ENCODE measurements at regions not wholly inside any gene's neighbourhood (a gene's known extent, or its start where the extent isn't known, plus 50 kb on each side); places are given as distances from the start of the nearest gene placed in this dataset.

- H3K4me3 ChIP-seq (ENCODE audit: low read depth, low read length): no peak overlapping the region
Measured at GRCh38 chr1:58430421-58431275, 115.9 kb downstream of the OMA1 start.

DNA sequence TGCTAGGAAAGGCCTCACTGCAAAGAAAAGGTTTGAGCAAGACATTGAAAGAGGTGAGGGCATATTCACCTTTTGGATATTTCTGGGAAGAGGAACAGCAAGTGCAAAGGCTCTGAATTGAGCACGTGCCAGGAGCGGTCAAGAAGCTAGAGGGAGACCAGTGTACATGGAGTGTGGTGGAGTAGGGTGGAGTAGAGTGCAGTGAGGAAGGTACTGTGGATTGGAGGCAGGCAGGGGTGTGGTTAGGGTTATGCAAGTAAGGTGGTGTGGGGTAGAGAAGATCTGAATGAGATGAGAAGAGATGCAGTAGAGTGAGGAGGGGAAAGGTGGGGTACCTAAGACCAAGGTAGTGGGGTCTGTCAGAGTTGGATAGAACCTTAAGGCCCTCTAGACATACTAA is 119.6 kb downstream of the OMA1 start:
- H3K4me3 ChIP-seq (ENCODE audit: low read depth, low read length): no peak overlapping the region

- H3K4me3 ChIP-seq (ENCODE audit: low read depth, low read length): no peak overlapping the region
Measured at GRCh38 chr1:58422436-58422835, 124.1 kb downstream of the OMA1 start.

DNA sequence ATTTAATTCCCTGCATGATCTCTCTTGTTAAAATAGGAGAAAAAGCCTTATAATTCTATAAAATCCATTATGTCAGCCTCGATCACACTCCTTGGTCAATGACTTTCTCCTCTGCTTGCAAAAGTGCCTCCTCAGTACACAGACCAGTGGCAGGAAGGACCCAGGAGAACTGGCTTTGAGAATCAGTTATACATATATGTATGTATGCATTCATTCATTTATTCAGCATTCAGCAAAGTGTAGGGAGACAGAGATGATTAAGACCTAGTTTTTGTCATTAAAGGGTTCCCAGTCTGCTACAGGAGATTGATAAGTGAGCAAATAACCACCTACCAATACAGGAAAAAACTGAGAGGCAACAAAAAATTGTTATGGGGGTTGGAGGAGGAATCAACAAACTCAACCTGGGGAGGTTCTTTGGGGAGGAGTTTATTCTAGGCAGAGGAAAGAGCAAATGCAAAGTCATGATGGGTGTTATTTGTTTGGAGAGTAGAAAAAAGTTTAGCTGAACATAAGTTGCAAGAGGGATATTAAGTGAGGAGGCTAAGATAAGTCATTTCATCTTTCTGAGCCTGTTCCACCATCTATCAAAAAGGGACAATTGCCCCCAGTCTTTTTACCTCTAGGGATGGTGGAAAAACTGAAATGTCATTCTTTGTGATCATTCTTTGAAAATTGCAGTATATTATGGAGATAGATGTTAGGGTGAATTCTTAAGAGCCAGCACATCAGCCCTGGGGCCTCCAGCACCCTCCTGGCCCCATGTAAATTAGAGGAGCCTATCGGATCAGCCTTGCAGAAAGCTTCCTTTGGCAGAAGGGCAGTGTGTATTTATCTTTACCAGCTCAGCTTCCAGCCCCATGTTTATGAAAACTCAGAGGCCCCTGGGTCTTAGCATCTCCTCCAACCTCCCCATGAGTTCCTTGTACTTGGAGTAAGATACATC is 128.0 kb downstream of the OMA1 start:
- no peak overlapping the region for H3K4me3 ChIP-seq (ENCODE audit: low read depth, low read length)

DNA sequence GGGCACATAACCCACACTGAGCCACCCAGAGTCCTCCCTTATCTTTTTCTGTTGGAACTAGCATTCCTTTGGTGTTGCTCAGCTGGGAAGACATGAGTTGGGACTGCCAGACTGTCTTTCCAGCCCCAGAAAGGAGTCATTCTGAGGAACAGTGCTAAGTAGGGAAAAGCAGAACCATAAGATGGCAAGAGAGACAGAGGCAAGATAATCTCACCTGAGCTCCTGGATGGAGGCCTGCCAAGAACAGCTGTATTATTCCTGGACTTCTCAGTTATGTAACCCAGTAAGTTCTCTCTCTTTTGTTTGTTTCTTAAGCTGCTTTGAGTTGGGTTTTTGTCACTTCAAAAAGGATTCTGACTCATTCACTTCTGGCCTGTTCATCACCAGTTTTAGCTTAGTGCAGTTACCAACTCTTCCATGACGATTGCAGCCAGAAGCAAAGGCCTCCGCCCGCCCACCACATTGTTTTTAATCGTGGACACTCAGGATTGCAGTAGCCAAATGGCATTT is 134.4 kb downstream of the OMA1 start:
- H3K4me3 ChIP-seq (ENCODE audit: low read depth, low read length): no peak overlapping the region

- no peak overlapping the region for H3K4me3 ChIP-seq (ENCODE audit: low read depth, low read length)
Measured at GRCh38 chr1:58409890-58410289, 136.6 kb downstream of the OMA1 start.

GRCh38 chr1:58409336-58409735 is 137.2 kb downstream of the OMA1 start:
- no peak overlapping the region for H3K4me3 ChIP-seq (ENCODE audit: low read depth, low read length)

GRCh38 chr1:58406301-58407071 is 140.0 kb downstream of the OMA1 start:
- no peak overlapping the region for H3K4me3 ChIP-seq (ENCODE audit: low read depth, low read length)

DNA sequence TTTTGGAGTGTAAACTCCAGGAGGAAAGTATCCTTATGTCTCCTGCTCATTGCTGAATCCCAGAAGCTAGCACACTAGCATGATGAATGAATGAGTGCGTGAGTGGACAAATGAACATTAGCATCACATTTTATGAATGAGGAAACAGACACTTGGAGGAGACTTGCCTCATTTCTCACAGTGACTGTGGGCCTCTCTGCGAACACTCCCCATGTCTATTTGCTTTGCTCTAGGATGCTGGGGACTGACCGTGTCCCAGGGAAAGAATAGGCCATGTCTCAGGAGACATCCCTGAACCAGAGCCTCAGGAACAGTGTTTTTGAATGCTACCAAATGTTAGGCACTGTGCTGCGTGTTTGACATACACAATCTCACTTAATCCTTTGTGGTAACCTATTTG is 140.9 kb downstream of the OMA1 start:
- no peak overlapping the region for H3K4me3 ChIP-seq (ENCODE audit: low read depth, low read length)

DNA sequence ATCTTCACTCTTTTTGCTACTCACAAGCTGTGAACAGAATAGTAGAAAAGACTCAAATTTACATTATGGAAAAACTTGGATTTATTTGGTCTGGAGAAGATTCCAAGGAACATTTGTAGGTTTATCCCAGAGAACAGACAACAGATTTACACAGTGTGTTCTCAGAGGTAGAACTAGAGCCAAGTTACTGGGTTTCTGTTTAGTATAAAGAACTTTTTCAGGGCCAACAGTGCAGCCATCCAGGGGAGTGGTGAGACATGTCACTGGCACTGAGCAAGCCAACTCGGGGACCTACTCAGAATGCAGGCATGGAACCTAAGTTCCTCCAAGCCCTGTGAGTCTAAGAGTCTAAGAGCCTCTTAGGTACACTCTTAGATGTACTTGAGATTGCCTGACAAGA is 142.6 kb downstream of the OMA1 start:
- no peak overlapping the region for H3K4me3 ChIP-seq (ENCODE audit: low read depth, low read length)

GRCh38 chr1:58402444-58402843 is 144.1 kb downstream of the OMA1 start:
- no peak overlapping the region for H3K4me3 ChIP-seq (ENCODE audit: low read depth, low read length)

- no peak overlapping the region for H3K4me3 ChIP-seq (ENCODE audit: low read depth, low read length)
Measured at GRCh38 chr1:58401991-58402390, 144.5 kb downstream of the OMA1 start.

- H3K4me3 ChIP-seq (ENCODE audit: low read depth, low read length): no peak overlapping the region
Measured at GRCh38 chr1:58399176-58399575, 147.3 kb downstream of the OMA1 start.

- no peak overlapping the region for H3K4me3 ChIP-seq (ENCODE audit: low read depth, low read length)
Measured at GRCh38 chr1:58398714-58399113, 147.8 kb downstream of the OMA1 start.

DNA sequence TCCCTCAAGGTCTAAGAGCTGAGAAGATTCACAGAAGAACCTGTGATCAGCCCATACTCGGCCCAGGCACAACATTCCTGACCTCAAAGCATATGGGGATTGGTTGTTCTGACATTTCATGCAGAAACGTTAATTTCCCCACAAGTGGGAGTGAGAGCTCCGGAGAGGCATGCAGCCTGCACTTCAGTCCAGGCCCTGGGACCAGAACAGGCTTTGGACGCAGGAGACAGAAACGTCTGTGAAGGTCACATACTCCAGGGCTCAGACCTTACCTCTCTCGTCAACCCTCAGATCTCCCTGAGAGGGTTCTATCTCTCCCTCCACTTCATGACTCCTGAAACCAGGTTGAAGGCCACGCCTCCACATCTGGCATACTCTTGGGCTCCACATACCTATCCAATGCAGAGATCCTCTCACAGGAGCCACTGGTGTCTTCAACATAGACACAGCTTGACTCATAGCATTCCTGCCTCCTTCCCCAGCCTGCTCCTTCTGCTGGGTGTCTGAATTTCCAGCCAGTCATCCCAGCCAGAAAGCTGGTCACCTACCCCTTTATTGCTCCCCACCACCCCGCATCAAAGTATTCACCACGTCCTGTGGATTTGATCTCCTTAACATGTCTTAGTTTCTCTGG is 149.2 kb downstream of the OMA1 start:
- no peak overlapping the region for H3K4me3 ChIP-seq (ENCODE audit: low read depth, low read length)

GRCh38 chr1:58396150-58396549 is 150.4 kb downstream of the OMA1 start:
- H3K4me3 ChIP-seq (ENCODE audit: low read depth, low read length): no peak overlapping the region

GRCh38 chr1:58395355-58395754 is 151.2 kb downstream of the OMA1 start:
- no peak overlapping the region for H3K4me3 ChIP-seq (ENCODE audit: low read depth, low read length)

DNA sequence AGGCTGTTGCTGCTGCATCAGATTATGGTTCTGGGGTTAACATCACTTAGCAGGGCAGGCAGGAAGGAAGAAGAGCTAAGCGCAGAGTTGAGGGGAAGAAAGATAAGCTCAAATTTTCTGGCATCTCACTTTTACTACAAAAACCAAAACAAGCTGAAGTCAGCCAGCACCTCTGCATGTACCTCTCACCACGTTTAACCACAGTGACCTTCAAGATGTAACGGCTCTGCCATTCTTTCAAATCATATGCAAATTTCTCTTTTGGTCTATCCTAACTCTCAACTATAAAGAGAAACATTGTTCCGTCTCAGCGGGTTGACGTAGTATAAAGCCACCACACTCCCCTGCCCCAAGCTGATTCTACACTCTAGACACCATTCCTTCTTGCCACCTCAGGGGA is 154.4 kb downstream of the OMA1 start:
- H3K4me3 ChIP-seq (ENCODE audit: low read depth, low read length): no peak overlapping the region

GRCh38 chr1:58391514-58391913 is 155.0 kb downstream of the OMA1 start:
- no peak overlapping the region for H3K4me3 ChIP-seq (ENCODE audit: low read depth, low read length)

- H3K4me3 ChIP-seq (ENCODE audit: low read depth, low read length): no peak overlapping the region
Measured at GRCh38 chr1:58391056-58391455, 155.5 kb downstream of the OMA1 start.

Data from iPS-11a (cell line).